Psoas muscle (tissue), 7 donors: ENCODE measurements at regions not wholly inside any gene's neighbourhood (a gene's known extent, or its start where the extent isn't known, plus 50 kb on each side); places are given as distances from the start of the nearest gene placed in this dataset.

Source experiments
- ATAC-seq, 4 donors: fragments of 200-7000 bp; cut with Tn5 transposase; one replicate each; pipeline ENCODE4 v1.9.1; 2020; ENCODE audit warnings: moderate library complexity in 3 of 4, mild to moderate bottlenecking in 2 of 4
- DNase-seq, 2 donors: peaks; one replicate each; pipeline ENCODE4 v3.0.0-alpha.2; 2020
- H3K27ac ChIP-seq: fragments of 200-600 bp; one replicate; pipeline ENCODE4 v1.8.0; 2022
- H3K27me3 ChIP-seq, 3 donors: fragments of 200-600 bp in 1 of 3; one replicate each; pipeline versions ENCODE4 v1.6.1 to v1.8.0; 2013 to 2022; ENCODE audit warnings: low read length in 2 of 3, mild to moderate bottlenecking in 2 of 3, moderate library complexity in 1 of 3; ENCODE audit not compliant: insufficient read depth in 3 of 3
- H3K36me3 ChIP-seq, 2 donors: fragments of 200-600 bp in 1 of 2; one replicate each; pipeline versions ENCODE4 v1.6.1 to v1.8.0; 2013 to 2022; ENCODE audit warnings: low read depth in 1 of 2, mild to moderate bottlenecking in 1 of 2, moderate library complexity in 1 of 2; ENCODE audit not compliant: insufficient read depth in 1 of 2
- H3K4me1 ChIP-seq: fragments of 200-600 bp; one replicate; pipeline ENCODE4 v1.8.0; 2022
- H3K4me3 ChIP-seq: fragments of 200-600 bp; one replicate; pipeline ENCODE4 v1.8.0; 2022; ENCODE audit warnings: mild to moderate bottlenecking
- H3K9me3 ChIP-seq: fragments of 200-600 bp; one replicate; pipeline ENCODE4 v1.8.0; 2022
- WGBS, 3 donors: extraction: QIAGEN DNeasy Blood & Tissue Kit; methylation state at CpG; one replicate each; pipeline versions ENCODE4 v1.1.6 to v1.1.7; 2013; 5-methylcytosine and 5-hydroxymethylcytosine counted together
- intact Hi-C, 2 donors: fragments of 100-400 bp; cut with DNase I; formaldehyde crosslinking; loops; one replicate each; pipeline versions ENCODE4 v1.11.0 to v1.14.2; 2022
- TF ChIP-seq, protein P1 (sequence below): fragments of 200-600 bp; IDR thresholded peaks from one replicate; pipeline ENCODE4 v1.8.0; 2022; ENCODE audit warnings: antibody characterized with exemption
- donor health status: healthy with polysubstance abuse.
- donor health status: DM: no; HTN: no; CAD: no; lungs with moderate emphysema.
- donor health status: Bipolar disorder and iron deficiency.
- donor health status: healthy.
- donor health status: DM: yes; HTN: yes; CAD: no.
- donor health status: DM: no; HTN: no; CAD: no.
- donor health status: DM: yes; HTN: yes; CAD: no.

DNA sequence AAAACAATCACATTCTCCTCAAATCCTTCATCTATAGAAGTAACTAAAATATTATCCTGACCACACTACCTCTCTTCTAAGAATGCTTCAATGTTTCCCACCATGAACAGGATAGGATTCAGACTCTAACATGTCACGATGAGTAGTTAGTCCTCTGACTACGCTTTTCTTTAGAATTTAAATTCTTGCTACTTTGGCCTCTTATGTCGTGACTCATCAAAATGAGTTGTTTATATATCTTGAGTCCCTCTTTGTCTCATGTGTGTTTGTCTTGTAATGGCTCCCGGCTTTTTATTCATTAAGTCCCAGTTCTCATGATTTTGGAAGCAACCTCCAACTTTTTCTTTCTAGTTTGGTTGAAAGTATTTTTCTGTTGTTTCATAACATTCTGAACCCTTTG, 1289.2 kb downstream of the DSC3 start:
- ATAC-seq = no peak
- Histone ChIP-seq H3K4me1 (no peaks in the 10 kb centered on the region), H3K4me3 (no peak overlapping the region), H3K27me3 (no peaks in the 10 kb centered on the region), H3K36me3 (no peaks in the 10 kb centered on the region), H3K9me3 (no peaks in the 10 kb centered on the region), H3K27ac (no peak overlapping the region)
- 86 to 89% (median 87%) methylated on average over 4 of the region's 4 CpGs for WGBS, 3 donors
- TF ChIP-seq, protein P1, sequence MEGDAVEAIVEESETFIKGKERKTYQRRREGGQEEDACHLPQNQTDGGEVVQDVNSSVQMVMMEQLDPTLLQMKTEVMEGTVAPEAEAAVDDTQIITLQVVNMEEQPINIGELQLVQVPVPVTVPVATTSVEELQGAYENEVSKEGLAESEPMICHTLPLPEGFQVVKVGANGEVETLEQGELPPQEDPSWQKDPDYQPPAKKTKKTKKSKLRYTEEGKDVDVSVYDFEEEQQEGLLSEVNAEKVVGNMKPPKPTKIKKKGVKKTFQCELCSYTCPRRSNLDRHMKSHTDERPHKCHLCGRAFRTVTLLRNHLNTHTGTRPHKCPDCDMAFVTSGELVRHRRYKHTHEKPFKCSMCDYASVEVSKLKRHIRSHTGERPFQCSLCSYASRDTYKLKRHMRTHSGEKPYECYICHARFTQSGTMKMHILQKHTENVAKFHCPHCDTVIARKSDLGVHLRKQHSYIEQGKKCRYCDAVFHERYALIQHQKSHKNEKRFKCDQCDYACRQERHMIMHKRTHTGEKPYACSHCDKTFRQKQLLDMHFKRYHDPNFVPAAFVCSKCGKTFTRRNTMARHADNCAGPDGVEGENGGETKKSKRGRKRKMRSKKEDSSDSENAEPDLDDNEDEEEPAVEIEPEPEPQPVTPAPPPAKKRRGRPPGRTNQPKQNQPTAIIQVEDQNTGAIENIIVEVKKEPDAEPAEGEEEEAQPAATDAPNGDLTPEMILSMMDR = no peak
- intact Hi-C loops = no loop called here
- no peak for DNase-seq

DNA sequence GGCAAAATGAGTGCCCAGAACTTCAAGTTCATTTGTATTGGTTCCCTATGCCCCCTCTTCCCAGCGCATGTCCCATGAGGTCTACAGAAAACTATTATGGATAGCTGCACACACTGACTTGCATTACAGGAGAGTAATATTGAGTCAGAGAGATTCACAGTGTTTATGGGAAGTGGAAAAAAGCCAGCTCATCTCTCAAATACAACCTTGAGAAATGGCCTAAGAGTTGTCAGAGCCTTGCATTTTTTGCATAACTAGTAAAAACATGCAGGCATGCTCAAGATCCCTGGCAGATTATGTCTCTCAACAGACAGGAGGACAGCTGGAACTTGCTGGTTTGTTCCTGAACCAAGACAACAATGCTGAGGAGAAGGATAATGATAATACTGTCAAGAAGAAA, 1292.8 kb downstream of the DSC3 start:
- H3K27ac ChIP-seq = no peak overlapping the region
- no peak for DNase-seq
- H3K36me3 ChIP-seq = no peaks in the 10 kb centered on the region
- H3K4me1 ChIP-seq = no peaks in the 10 kb centered on the region
- 95 to 96% (median 95%) methylated on average over 1 of the region's 1 CpG for WGBS, 3 donors
- intact Hi-C loops = no loop called here
- TF ChIP-seq, protein P1 = no peak
- H3K27me3 ChIP-seq = no peaks in the 10 kb centered on the region
- ATAC-seq = no peak
- H3K4me3 ChIP-seq = no peak overlapping the region
- no peaks in the 10 kb centered on the region for H3K9me3 ChIP-seq

DNA sequence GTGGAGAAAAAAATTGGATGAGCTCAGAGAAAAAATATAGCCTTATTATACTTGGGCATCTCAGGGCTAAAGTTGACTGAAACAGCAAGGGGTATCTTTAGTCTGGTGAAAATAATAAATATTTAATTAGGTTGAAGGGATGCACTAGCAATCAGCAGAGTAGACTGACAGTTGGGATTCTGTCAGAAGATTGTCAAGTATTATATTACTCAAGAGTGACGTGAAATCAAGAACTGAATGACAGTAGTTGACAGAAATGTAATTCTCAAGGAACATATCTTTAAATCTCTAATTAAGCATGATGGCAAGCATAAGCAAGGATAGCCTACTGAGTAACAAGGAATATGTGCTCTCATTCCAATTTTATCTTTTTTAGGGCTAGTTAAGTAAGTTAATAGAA, 1301.1 kb downstream of the DSC3 start:
- DNase-seq (no peak), ATAC-seq (no peak)
- TF ChIP-seq, protein P1 = no peak
- Histone ChIP-seq H3K27me3 (no peaks in the 10 kb centered on the region), H3K36me3 (no peaks in the 10 kb centered on the region), H3K9me3 (peaks cover 4% of the 10 kb centered on the region), H3K4me3 (no peak overlapping the region), H3K27ac (no peak overlapping the region), H3K4me1 (no peaks in the 10 kb centered on the region)
- WGBS, 3 donors = 72 to 75% (median 73%) methylated on average over 1 of the region's 1 CpG
- intact Hi-C loops = no loop called here

DNA sequence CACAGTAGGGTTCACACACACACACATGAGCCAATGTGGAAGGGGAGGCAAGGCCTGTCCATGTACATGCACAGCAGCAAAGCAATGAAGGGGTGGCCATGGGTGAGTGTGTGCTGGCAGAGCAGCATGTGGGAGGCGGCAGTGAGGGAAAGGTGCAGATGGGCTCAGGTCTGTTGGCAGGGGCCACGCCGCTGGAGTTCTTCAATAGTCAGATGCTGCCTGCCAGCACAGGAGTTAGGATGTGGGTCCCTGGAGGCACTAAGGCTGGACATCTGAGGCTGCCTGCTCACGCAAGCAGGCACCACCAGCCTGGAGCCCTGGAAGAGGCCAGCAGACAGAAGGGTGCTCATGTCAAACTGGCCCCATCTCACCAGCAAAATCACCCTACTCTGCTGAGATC, 1304.9 kb downstream of the DSC3 start:
- WGBS, 3 donors = 92 to 95% (median 94%) methylated on average over 4 of the region's 4 CpGs
- Histone ChIP-seq H3K27ac (no peak overlapping the region), H3K4me1 (no peaks in the 10 kb centered on the region), H3K4me3 (no peak overlapping the region), H3K9me3 (no peaks in the 10 kb centered on the region), H3K36me3 (no peaks in the 10 kb centered on the region), H3K27me3 (no peaks in the 10 kb centered on the region)
- DNase-seq (peak in 1 of 2 donors; percentile 30), ATAC-seq (no peak)
- intact Hi-C loops = no loop called here
- TF ChIP-seq, protein P1 = no peak

DNA sequence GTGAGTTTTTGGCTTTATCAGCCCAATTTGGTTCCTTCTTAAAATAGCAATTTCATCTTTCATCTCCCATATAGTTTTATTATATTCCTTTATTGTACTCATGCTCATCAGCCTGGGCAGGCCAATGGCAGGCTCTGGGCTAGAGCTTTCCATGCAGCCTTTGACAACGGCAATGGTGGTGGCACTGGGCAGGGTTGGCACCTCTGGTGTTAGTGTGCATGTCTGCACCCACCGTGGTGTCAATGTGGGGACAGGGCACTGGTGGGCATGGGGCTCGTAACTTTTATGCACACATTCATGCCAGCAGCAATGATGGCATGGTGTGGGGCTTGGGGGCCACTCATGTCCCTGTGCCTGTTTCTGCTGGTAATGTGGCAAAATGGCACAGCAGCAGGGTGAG, 1305.4 kb downstream of the DSC3 start:
- intact Hi-C loops = no loop called here
- no peak overlapping the region for H3K4me3 ChIP-seq
- DNase-seq (peak in 1 of 2 donors; percentile 26), ATAC-seq (no peak)
- no peaks in the 10 kb centered on the region for H3K27me3 ChIP-seq
- H3K27ac ChIP-seq = no peak overlapping the region
- no peaks in the 10 kb centered on the region for H3K9me3 ChIP-seq
- WGBS, 3 donors = 55 to 93% (median 59%) methylated on average over 2 to 3 of the region's 3 CpGs
- H3K4me1 ChIP-seq = no peaks in the 10 kb centered on the region
- H3K36me3 ChIP-seq = no peaks in the 10 kb centered on the region
- TF ChIP-seq, protein P1 = no peak
